ENCODE measurements at regions not wholly inside any gene's neighbourhood (a gene's known extent, or its start where the extent isn't known, plus 50 kb on each side); places are given as distances from the start of the nearest gene placed in this dataset.

GRCh38 chr7:118009419-118009818 lies 136.2 kb upstream of the CTTNBP2 start:
- no peak for DNase-seq (ENCODE audit: extremely low read depth, insufficient read length)
- H3K4me3 ChIP-seq (replicated peaks; ENCODE audit: low read depth, low read length), result no peak overlapping the region
- H3K27me3 ChIP-seq (replicated peaks; ENCODE audit: control insufficient read depth, insufficient read depth, low read length), result no peaks in the 10 kb centered on the region
- TF ChIP-seq CTCF (IDR thresholded peaks at IDR 0.05; ENCODE audit: insufficient read depth, low read length, poor library complexity, severe bottlenecking), result no peak
- H3K36me3 ChIP-seq (ENCODE audit: control insufficient read depth, insufficient read depth, low read length), result no peaks in the 10 kb centered on the region

GRCh38 chr7:118011652-118012051 lies 138.4 kb upstream of the CTTNBP2 start:
- H3K36me3 ChIP-seq (ENCODE audit: control insufficient read depth, insufficient read depth, low read length), result no peaks in the 10 kb centered on the region
- H3K4me3 ChIP-seq (replicated peaks; ENCODE audit: low read depth, low read length), result no peak overlapping the region
- DNase-seq (ENCODE audit: extremely low read depth, insufficient read length), result no peak
- no peaks in the 10 kb centered on the region for H3K27me3 ChIP-seq (replicated peaks; ENCODE audit: control insufficient read depth, insufficient read depth, low read length)
- no peak for TF ChIP-seq CTCF (IDR thresholded peaks at IDR 0.05; ENCODE audit: insufficient read depth, low read length, poor library complexity, severe bottlenecking)

GRCh38 chr7:118013252-118014010 lies 140.2 kb upstream of the CTTNBP2 start:
- no peaks in the 10 kb centered on the region for H3K27me3 ChIP-seq (replicated peaks; ENCODE audit: control insufficient read depth, insufficient read depth, low read length)
- no peaks in the 10 kb centered on the region for H3K36me3 ChIP-seq (ENCODE audit: control insufficient read depth, insufficient read depth, low read length)
- no peak for TF ChIP-seq CTCF (IDR thresholded peaks at IDR 0.05; ENCODE audit: insufficient read depth, low read length, poor library complexity, severe bottlenecking)
- no peak for DNase-seq (ENCODE audit: extremely low read depth, insufficient read length)
- no peak overlapping the region for H3K4me3 ChIP-seq (replicated peaks; ENCODE audit: low read depth, low read length)

GRCh38 chr7:118022546-118022945 lies 149.3 kb upstream of the CTTNBP2 start:
- DNase-seq (ENCODE audit: extremely low read depth, insufficient read length), result no peak
- Histone ChIP-seq H3K27me3 (replicated peaks; ENCODE audit: control insufficient read depth, insufficient read depth, low read length) (no peaks in the 10 kb centered on the region), H3K4me3 (replicated peaks; ENCODE audit: low read depth, low read length) (no peak overlapping the region), H3K36me3 (ENCODE audit: control insufficient read depth, insufficient read depth, low read length) (no peaks in the 10 kb centered on the region)
- no peak for TF ChIP-seq CTCF (IDR thresholded peaks at IDR 0.05; ENCODE audit: insufficient read depth, low read length, poor library complexity, severe bottlenecking)

- no peak for TF ChIP-seq CTCF (IDR thresholded peaks at IDR 0.05; ENCODE audit: insufficient read depth, low read length, poor library complexity, severe bottlenecking)
- no peaks in the 10 kb centered on the region for H3K36me3 ChIP-seq (ENCODE audit: control insufficient read depth, insufficient read depth, low read length)
- no peaks in the 10 kb centered on the region for H3K27me3 ChIP-seq (replicated peaks; ENCODE audit: control insufficient read depth, insufficient read depth, low read length)
- no peak overlapping the region for H3K4me3 ChIP-seq (replicated peaks; ENCODE audit: low read depth, low read length)
- DNase-seq (ENCODE audit: extremely low read depth, insufficient read length), result no peak
Observed at GRCh38 chr7:118026791-118027190, 153.6 kb upstream of the CTTNBP2 start.

GRCh38 chr7:118028226-118028625 lies 155.0 kb upstream of the CTTNBP2 start:
- no peak for TF ChIP-seq CTCF (IDR thresholded peaks at IDR 0.05; ENCODE audit: insufficient read depth, low read length, poor library complexity, severe bottlenecking)
- no peak overlapping the region for H3K4me3 ChIP-seq (replicated peaks; ENCODE audit: low read depth, low read length)
- no peaks in the 10 kb centered on the region for H3K36me3 ChIP-seq (ENCODE audit: control insufficient read depth, insufficient read depth, low read length)
- no peaks in the 10 kb centered on the region for H3K27me3 ChIP-seq (replicated peaks; ENCODE audit: control insufficient read depth, insufficient read depth, low read length)
- DNase-seq (ENCODE audit: extremely low read depth, insufficient read length), result no peak
